ENCODE measurements at regions not wholly inside any gene's neighbourhood (a gene's known extent, or its start where the extent isn't known, plus 50 kb on each side); places are given as distances from the start of the nearest gene placed in this dataset.

DNA sequence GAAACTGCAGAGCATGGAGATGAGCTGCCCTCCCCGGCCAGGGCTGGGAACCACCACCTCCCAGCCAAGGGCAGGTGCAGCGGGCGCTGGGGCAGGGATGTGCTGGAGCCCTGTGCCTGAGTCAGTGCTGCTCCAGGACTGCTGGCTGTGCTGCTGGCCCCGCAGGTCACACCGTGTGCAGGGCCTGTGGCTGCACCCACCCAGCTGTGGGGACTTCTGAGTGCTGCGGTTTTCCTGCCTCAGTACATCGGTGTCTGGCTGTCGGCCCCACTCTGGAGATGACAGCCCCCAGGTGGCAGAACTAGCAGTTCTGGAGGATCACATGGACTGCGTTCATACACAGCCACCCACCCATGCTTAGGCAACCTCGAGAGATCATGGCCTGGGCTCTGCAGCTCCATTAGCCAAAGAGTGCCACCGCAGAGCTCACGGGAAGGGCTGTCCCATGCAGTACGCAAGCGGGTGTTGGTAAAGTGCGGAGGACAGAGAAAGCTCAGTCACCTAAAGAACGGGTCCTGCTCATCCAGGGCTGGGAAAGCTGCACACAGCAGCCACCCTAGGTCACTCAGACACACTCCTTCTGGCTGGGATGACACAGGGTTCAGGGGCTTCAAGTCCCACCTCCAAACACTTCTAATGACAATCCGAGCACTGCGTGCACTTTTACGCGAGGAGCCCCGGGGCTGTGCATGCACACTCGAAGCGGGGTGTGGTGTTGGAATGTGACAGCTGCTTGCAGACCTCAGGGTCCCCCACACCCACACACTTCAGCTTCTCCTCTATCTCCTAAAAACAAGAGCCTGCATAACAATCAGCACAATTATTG lies 198.1 kb upstream of the PPP2R2D start:
- Histone ChIP-seq H3K27me3 (ENCODE audit: control insufficient read depth in 2 of 2, insufficient read depth in 2 of 2, low read length in 2 of 2) (no peaks in the 10 kb centered on the region), H3K79me2 (ENCODE audit: control insufficient read depth, insufficient read depth, low read length) (no peaks in the 10 kb centered on the region), H3K4me2 (ENCODE audit: insufficient read depth, low read length) (no peak overlapping the region), H3K9me3 (replicated peaks; ENCODE audit: control insufficient read depth, insufficient read depth, low read length) (peaks cover 6% of the 10 kb centered on the region), H3K4me3 (replicated peaks in 1 of 3; ENCODE audit: insufficient read depth in 1 of 3, low read depth in 1 of 3, low read length in 3 of 3) (no peak overlapping the region), H3K27ac (ENCODE audit: insufficient read depth, low read depth, low read length) (no peak overlapping the region), H2AFZ (ENCODE audit: low read depth, low read length) (no peak overlapping the region), H4K20me1 (replicated peaks; ENCODE audit: control insufficient read depth, extremely low read depth, insufficient read depth, low read length) (no peaks in the 10 kb centered on the region), H3K36me3 (ENCODE audit: control insufficient read depth in 2 of 2, extremely low read depth in 1 of 2, insufficient read depth in 2 of 2, low read length in 2 of 2) (no peaks in the 10 kb centered on the region), H3K4me1 (ENCODE audit: control insufficient read depth, extremely low read depth, insufficient read depth, low read length) (no peaks in the 10 kb centered on the region), H3K9ac (replicated peaks; ENCODE audit: extremely low read depth, insufficient read depth, low read length) (no peak overlapping the region), H3K9me1 (replicated peaks; ENCODE audit: control insufficient read depth, extremely low read depth, insufficient read depth, low read length) (no peaks in the 10 kb centered on the region)
- dilution Hi-C loops (cut with MboI; ENCODE audit: extremely low pct_ligation_motif_present, low sequenced_read_pairs), result no loop called here
- intact Hi-C loops (cut with micrococcal nuclease), result no loop called here
- DNase-seq (ENCODE audit: low read depth, low spot score), result no peak
- no peak for FAIRE-seq
- TF ChIP-seq, protein P1, sequence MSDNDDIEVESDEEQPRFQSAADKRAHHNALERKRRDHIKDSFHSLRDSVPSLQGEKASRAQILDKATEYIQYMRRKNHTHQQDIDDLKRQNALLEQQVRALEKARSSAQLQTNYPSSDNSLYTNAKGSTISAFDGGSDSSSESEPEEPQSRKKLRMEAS (IDR thresholded peaks at IDR 0.05; ENCODE audit: insufficient read depth, insufficient read length), result no peak
- TF ChIP-seq, protein P2, sequence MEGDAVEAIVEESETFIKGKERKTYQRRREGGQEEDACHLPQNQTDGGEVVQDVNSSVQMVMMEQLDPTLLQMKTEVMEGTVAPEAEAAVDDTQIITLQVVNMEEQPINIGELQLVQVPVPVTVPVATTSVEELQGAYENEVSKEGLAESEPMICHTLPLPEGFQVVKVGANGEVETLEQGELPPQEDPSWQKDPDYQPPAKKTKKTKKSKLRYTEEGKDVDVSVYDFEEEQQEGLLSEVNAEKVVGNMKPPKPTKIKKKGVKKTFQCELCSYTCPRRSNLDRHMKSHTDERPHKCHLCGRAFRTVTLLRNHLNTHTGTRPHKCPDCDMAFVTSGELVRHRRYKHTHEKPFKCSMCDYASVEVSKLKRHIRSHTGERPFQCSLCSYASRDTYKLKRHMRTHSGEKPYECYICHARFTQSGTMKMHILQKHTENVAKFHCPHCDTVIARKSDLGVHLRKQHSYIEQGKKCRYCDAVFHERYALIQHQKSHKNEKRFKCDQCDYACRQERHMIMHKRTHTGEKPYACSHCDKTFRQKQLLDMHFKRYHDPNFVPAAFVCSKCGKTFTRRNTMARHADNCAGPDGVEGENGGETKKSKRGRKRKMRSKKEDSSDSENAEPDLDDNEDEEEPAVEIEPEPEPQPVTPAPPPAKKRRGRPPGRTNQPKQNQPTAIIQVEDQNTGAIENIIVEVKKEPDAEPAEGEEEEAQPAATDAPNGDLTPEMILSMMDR (IDR thresholded peaks at IDR 0.05; ENCODE audit: extremely low read depth in 1 of 2, insufficient read depth in 1 of 2, low read depth in 1 of 2, low read length in 2 of 2), result no peak
- TF ChIP-seq MYC (IDR thresholded peaks at IDR 0.05; ENCODE audit: low read depth, low read length) (no peak), POLR2AphosphoS5 (IDR thresholded peaks at IDR 0.05; ENCODE audit: insufficient read depth, low read depth, low read length) (no peak), POLR2A (IDR thresholded peaks at IDR 0.05; ENCODE audit: low read depth, low read length) (no peak), EZH2 (IDR thresholded peaks at IDR 0.05; ENCODE audit: borderline replicate concordance, low read depth, low read length, severe bottlenecking) (no peak), FOS (IDR thresholded peaks at IDR 0.05; ENCODE audit: borderline replicate concordance, insufficient read depth, low read length) (no peak), JUN (IDR thresholded peaks at IDR 0.05; ENCODE audit: borderline replicate concordance, insufficient read depth, insufficient read length, low read depth) (no peak), GATA2 (IDR thresholded peaks at IDR 0.05; ENCODE audit: insufficient read depth, insufficient read length, low read depth, low read length) (no peak)
- BruUV-seq (replicated peaks), result no TSS peak
- ChIA-PET CTCF (no interaction called here), POLR2A (no interaction called here)
